ENCODE measurements at regions not wholly inside any gene's neighbourhood (a gene's known extent, or its start where the extent isn't known, plus 50 kb on each side); places are given as distances from the start of the nearest gene placed in this dataset.

GRCh38 chr2:46813680-46814079 lies 101.9 kb downstream of the MCFD2 start:
- TF ChIP-seq CTCF (IDR thresholded peaks at IDR 0.05): no peak
- TF ChIP-seq POLR2A (IDR thresholded peaks at IDR 0.05): no peak

Data from body of pancreas (tissue), 4 donors.